Esophagus muscularis mucosa (tissue), 4 donors: ENCODE measurements at regions not wholly inside any gene's neighbourhood (a gene's known extent, or its start where the extent isn't known, plus 50 kb on each side); places are given as distances from the start of the nearest gene placed in this dataset.

Source experiments
- EP300 ChIP-seq: sonication (generic); formaldehyde crosslinking; IDR thresholded peaks from one replicate; pipeline ENCODE4 v1.6.1; 2017; ENCODE audit warnings: antibody characterized with exemption
- POLR2A ChIP-seq: fragments of 450-650 bp; IDR thresholded peaks from one replicate; pipeline ENCODE4 v1.6.1; 2017; ENCODE audit warnings: antibody characterized with exemption, moderate library complexity, mild to moderate bottlenecking, low read depth
- POLR2AphosphoS5 ChIP-seq, 2 donors: sonication (generic); formaldehyde crosslinking; IDR thresholded peaks; one replicate each; pipeline ENCODE4 v1.6.1; 2017; ENCODE audit warnings: antibody characterized with exemption in 2 of 2
- TF ChIP-seq, protein P1 (sequence below), 3 experiments: fragments of 200-600 bp in 2 of 3; fragments of 450-650 bp in 1 of 3; sonication (generic) in 2 of 3; IDR thresholded peaks; one replicate each; pipeline ENCODE4 v1.5.1; 2017 to 2019; ENCODE audit warnings: antibody characterized with exemption in 3 of 3, mild to moderate bottlenecking in 2 of 3, moderate library complexity in 1 of 3

DNA sequence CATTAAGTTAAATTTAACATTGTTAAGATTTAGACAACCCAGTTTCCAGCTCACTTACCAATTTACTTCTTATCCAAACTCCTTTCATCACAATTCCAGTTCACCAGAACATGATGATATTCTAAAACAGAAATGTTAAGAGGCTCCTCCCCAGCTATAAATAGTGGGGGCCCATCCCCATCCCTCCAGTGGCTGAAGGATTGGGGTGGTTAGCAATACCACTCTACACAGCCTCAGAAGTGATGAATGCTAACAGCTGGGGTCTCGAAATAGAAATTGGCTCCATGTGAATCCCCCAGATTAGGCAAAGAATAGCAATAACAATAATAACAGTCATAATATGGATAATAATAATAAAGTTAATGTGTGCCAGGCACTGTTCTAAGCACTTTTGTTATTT lies 97.9 kb upstream of the NCAM1 start:
- TF ChIP-seq POLR2A = no peak
- no peak for TF ChIP-seq POLR2AphosphoS5 (IDR thresholded peaks at IDR 0.05)
- TF ChIP-seq, protein P1, sequence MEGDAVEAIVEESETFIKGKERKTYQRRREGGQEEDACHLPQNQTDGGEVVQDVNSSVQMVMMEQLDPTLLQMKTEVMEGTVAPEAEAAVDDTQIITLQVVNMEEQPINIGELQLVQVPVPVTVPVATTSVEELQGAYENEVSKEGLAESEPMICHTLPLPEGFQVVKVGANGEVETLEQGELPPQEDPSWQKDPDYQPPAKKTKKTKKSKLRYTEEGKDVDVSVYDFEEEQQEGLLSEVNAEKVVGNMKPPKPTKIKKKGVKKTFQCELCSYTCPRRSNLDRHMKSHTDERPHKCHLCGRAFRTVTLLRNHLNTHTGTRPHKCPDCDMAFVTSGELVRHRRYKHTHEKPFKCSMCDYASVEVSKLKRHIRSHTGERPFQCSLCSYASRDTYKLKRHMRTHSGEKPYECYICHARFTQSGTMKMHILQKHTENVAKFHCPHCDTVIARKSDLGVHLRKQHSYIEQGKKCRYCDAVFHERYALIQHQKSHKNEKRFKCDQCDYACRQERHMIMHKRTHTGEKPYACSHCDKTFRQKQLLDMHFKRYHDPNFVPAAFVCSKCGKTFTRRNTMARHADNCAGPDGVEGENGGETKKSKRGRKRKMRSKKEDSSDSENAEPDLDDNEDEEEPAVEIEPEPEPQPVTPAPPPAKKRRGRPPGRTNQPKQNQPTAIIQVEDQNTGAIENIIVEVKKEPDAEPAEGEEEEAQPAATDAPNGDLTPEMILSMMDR (IDR thresholded peaks at IDR 0.05) = no peak
- TF ChIP-seq EP300 = no peak
